ENCODE measurements at regions not wholly inside any gene's neighbourhood (a gene's known extent, or its start where the extent isn't known, plus 50 kb on each side); places are given as distances from the start of the nearest gene placed in this dataset.

DNA sequence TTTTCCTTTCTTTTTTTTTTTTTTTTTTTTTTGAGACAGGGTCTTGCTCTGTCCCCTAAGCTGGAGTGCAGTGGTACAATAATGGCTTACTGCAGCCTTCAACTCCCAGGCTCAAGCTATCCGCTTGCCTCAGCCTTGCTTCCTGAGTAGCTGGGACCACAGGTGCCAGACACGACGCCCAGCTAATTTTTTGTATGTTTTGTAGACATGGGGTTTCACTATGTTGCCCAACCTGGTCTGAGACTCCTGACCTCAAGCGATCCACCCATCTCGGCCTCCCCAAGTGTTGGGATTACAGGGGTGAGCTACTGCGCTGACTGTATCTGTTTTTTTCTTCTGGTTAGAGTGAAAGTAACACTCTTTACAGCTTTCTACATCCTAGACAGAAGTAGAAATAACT, 167.9 kb upstream of the FOXN2 start:
- in situ Hi-C loops (cut with HindIII; ENCODE audit: low sequenced_read_pairs) = no loop called here

DNA sequence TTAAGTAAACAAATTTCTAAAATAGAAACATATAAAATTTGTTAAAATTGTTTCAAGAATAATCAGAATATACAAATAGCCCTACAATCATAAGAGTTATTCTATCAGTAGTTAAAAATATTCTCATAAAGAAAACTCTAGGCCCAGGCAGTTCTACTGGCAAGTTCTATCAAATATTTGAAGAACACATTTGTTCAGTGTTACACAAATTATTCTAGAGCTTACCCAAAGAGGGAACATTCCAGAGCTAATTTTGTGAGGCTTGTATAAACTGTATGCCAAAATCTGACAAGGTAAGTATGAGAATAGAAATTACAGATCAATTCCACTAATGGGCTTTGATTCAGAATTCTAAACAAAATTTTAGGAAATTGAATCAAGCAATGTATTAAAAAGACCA, 166.8 kb upstream of the FOXN2 start:
- TF ChIP-seq, protein P1, sequence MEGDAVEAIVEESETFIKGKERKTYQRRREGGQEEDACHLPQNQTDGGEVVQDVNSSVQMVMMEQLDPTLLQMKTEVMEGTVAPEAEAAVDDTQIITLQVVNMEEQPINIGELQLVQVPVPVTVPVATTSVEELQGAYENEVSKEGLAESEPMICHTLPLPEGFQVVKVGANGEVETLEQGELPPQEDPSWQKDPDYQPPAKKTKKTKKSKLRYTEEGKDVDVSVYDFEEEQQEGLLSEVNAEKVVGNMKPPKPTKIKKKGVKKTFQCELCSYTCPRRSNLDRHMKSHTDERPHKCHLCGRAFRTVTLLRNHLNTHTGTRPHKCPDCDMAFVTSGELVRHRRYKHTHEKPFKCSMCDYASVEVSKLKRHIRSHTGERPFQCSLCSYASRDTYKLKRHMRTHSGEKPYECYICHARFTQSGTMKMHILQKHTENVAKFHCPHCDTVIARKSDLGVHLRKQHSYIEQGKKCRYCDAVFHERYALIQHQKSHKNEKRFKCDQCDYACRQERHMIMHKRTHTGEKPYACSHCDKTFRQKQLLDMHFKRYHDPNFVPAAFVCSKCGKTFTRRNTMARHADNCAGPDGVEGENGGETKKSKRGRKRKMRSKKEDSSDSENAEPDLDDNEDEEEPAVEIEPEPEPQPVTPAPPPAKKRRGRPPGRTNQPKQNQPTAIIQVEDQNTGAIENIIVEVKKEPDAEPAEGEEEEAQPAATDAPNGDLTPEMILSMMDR (IDR thresholded peaks at IDR 0.05; ENCODE audit: low read depth, low read length, missing control alignments) = no peak
- DNase-seq (ENCODE audit: low read depth) = no peak
- H3K4me3 ChIP-seq (ENCODE audit: low read depth, low read length) = no peak overlapping the region
- in situ Hi-C loops (cut with HindIII; ENCODE audit: low sequenced_read_pairs) = no loop called here

More for the DNA sequence above, 167.9 kb upstream of the FOXN2 start:
- DNase-seq (ENCODE audit: low read depth) = no peak
- H3K4me3 ChIP-seq (ENCODE audit: low read depth, low read length) = no peak overlapping the region
- TF ChIP-seq, protein P1 (IDR thresholded peaks at IDR 0.05; ENCODE audit: low read depth, low read length, missing control alignments) = no peak

DNA sequence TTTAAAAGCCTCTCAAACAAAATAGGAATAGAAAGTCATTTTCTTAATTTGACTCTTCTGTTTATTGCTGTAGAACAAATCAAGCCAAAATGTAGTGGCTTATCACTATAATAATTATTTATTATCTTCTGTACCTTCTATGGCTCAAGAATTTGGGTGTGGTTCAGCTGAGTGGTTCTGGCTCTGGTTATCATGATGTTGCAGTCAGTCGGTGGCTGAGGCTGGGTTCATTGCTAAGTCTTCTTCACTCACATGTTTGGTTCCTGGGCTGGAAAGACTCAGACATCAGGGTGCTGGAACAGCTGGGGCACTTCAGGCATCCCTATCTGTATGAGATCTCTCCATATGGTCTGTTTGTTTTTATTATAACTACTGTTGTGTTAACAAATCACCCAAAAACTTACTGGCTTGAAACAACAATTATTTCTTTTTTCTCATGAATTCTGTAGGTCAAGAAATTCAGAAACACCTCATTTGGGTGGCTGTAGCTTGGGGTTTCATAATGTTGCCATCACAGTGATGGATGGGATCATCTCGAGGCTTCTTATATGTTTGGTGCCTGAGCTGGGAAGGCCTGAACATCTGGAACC, 165.5 kb upstream of the FOXN2 start:
- no peak overlapping the region for H3K4me3 ChIP-seq (ENCODE audit: low read depth, low read length)
- no peak for DNase-seq (ENCODE audit: low read depth)
- TF ChIP-seq, protein P1 (IDR thresholded peaks at IDR 0.05; ENCODE audit: low read depth, low read length, missing control alignments) = no peak
- in situ Hi-C loops (cut with HindIII; ENCODE audit: low sequenced_read_pairs) = no loop called here

DNA sequence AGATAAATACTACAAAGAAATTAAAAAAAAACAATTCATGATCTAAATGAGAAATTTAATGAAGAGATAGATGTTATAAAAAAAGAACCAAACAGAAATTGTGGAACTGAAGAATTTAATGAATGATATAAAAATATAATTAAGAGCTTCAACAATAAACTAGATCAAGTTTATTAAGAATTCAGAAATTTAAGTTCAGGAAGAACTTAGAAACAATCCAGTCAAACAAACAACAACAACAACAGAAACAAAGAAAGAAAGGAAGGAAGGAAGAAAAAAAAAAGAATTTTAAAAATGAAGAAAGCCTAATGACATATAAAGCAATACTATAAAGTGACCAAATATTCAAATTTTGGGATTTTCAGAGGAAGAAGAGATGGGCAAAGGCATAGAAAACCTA, 157.3 kb upstream of the FOXN2 start:
- in situ Hi-C loops (cut with HindIII; ENCODE audit: low sequenced_read_pairs) = no loop called here

DNA sequence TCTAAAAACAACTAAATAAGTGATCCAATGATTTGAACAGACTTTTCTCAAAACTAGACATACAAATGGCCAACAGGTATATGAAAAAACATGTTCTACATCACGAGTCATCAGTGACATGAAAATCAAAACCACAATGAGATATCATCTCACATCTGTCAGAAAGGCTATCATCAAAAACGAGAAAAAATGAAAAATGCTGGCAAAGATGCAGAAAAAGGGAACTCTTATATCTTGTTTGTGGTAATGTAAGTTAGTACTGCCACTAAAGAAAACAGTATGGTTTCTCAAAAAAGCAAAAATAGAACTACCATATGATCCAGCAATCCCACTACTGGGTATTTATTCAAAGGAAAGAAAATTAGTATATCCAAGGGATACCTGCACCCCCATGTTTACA, 152.9 kb upstream of the FOXN2 start:
- in situ Hi-C loops (cut with HindIII; ENCODE audit: low sequenced_read_pairs) = no loop called here
- TF ChIP-seq, protein P1 (IDR thresholded peaks at IDR 0.05; ENCODE audit: low read depth, low read length, missing control alignments) = no peak
- DNase-seq (ENCODE audit: low read depth) = no peak
- no peak overlapping the region for H3K4me3 ChIP-seq (ENCODE audit: low read depth, low read length)

More for the DNA sequence above, 157.3 kb upstream of the FOXN2 start:
- TF ChIP-seq, protein P1 (IDR thresholded peaks at IDR 0.05; ENCODE audit: low read depth, low read length, missing control alignments) = no peak
- H3K4me3 ChIP-seq (ENCODE audit: low read depth, low read length) = no peak overlapping the region
- no peak for DNase-seq (ENCODE audit: low read depth)

DNA sequence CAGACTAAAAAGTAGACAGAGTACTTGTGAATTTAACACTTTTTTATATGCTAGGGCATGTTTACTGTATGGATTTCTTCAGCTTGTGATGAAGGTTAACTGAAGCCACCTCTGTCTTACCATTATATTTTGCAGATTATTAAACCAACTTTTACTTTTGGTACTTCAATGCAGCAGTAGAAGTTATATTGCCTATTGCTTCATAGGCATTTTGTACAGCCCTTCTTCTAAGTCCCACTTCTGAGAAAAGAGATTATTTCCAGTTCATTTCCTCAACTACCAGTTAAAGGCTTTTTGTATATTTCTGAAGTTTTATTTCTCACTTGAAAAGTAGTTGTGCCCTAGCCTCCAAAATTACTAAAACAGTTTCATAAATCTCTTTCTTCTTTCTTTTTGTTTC, 151.7 kb upstream of the FOXN2 start:
- no peak overlapping the region for H3K4me3 ChIP-seq (ENCODE audit: low read depth, low read length)
- TF ChIP-seq, protein P1 (IDR thresholded peaks at IDR 0.05; ENCODE audit: low read depth, low read length, missing control alignments) = no peak
- in situ Hi-C loops (cut with HindIII; ENCODE audit: low sequenced_read_pairs) = no loop called here
- no peak for DNase-seq (ENCODE audit: low read depth)
